ENCODE measurements at regions not wholly inside any gene's neighbourhood (a gene's known extent, or its start where the extent isn't known, plus 50 kb on each side); places are given as distances from the start of the nearest gene placed in this dataset.
A peak's percentile ranks its signal among the peaks of the same experiment; 100 is the strongest.

- no peak overlapping the region for H3K9ac ChIP-seq (ENCODE audit: low read length)
- H3K36me3 ChIP-seq (ENCODE audit: control insufficient read depth, insufficient read depth, low read length, severe bottlenecking), result no peaks in the 10 kb centered on the region
- H3K4me3 ChIP-seq (ENCODE audit: low read length), result no peak overlapping the region
- no peak for DNase-seq (ENCODE audit: low read depth)
- no peaks in the 10 kb centered on the region for H3K4me1 ChIP-seq (ENCODE audit: control insufficient read depth, insufficient read depth, low read length)
- no peaks in the 10 kb centered on the region for H3K9me3 ChIP-seq (ENCODE audit: control insufficient read depth, low read length)
- peaks cover 10% of the 10 kb centered on the region for H3K27me3 ChIP-seq (replicated peaks; ENCODE audit: control insufficient read depth, insufficient read depth, low read length)
These were observed 416.8 kb downstream of the LRATD1 start for GRCh38 chr2:15049096-15049993.

DNA sequence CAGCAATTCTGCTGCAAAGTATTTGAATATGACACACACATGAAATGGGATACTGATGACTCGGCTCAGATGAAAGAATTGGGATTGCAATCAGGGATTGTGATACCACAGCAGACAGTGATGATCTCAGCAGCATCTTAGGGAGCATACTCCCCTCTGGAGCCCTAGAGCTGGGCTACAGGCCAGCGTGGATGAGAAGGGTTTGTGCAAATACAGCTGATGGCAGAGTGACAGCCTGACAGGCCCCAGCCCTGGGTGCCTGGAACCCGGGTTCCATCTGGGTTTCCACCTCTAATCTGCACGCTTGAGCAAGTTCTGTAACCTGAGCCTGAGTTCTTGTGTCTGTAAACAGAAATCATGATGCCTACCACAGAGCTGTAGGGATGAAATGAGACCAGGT lies 418.0 kb downstream of the LRATD1 start:
- Histone ChIP-seq H3K36me3 (ENCODE audit: control insufficient read depth, insufficient read depth, low read length, severe bottlenecking) (no peaks in the 10 kb centered on the region), H3K27me3 (replicated peaks; ENCODE audit: control insufficient read depth, insufficient read depth, low read length) (peaks cover 20% of the 10 kb centered on the region), H3K9me3 (ENCODE audit: control insufficient read depth, low read length) (no peaks in the 10 kb centered on the region), H3K4me1 (ENCODE audit: control insufficient read depth, insufficient read depth, low read length) (no peaks in the 10 kb centered on the region), H3K9ac (ENCODE audit: low read length) (no peak overlapping the region), H3K4me3 (ENCODE audit: low read length) (no peak overlapping the region)
- DNase-seq (ENCODE audit: low read depth), result peak; percentile 36

- H3K9ac ChIP-seq (ENCODE audit: low read length), result no peak overlapping the region
- no peaks in the 10 kb centered on the region for H3K36me3 ChIP-seq (ENCODE audit: control insufficient read depth, insufficient read depth, low read length, severe bottlenecking)
- H3K9me3 ChIP-seq (ENCODE audit: control insufficient read depth, low read length), result no peaks in the 10 kb centered on the region
- H3K27me3 ChIP-seq (replicated peaks; ENCODE audit: control insufficient read depth, insufficient read depth, low read length), result peaks cover 21% of the 10 kb centered on the region
- DNase-seq (ENCODE audit: low read depth), result no peak
- no peaks in the 10 kb centered on the region for H3K4me1 ChIP-seq (ENCODE audit: control insufficient read depth, insufficient read depth, low read length)
- no peak overlapping the region for H3K4me3 ChIP-seq (ENCODE audit: low read length)
These were observed 421.0 kb downstream of the LRATD1 start for GRCh38 chr2:15053542-15053941.

GRCh38 chr2:15058015-15058720 lies 425.7 kb downstream of the LRATD1 start:
- no peak for DNase-seq (ENCODE audit: low read depth)

GRCh38 chr2:15058721-15059157 lies 426.2 kb downstream of the LRATD1 start:
- Histone ChIP-seq H3K27me3 (replicated peaks; ENCODE audit: control insufficient read depth, insufficient read depth, low read length) (peaks cover 15% of the 10 kb centered on the region), H3K36me3 (ENCODE audit: control insufficient read depth, insufficient read depth, low read length, severe bottlenecking) (no peaks in the 10 kb centered on the region), H3K4me3 (ENCODE audit: low read length) (no peak overlapping the region), H3K9ac (ENCODE audit: low read length) (no peak overlapping the region), H3K9me3 (ENCODE audit: control insufficient read depth, low read length) (no peaks in the 10 kb centered on the region), H3K4me1 (ENCODE audit: control insufficient read depth, insufficient read depth, low read length) (no peaks in the 10 kb centered on the region)
- DNase-seq (ENCODE audit: low read depth), result no peak

More at GRCh38 chr2:15058015-15058720, 425.7 kb downstream of the LRATD1 start:
- Histone ChIP-seq H3K9me3 (ENCODE audit: control insufficient read depth, low read length) (no peaks in the 10 kb centered on the region), H3K27me3 (replicated peaks; ENCODE audit: control insufficient read depth, insufficient read depth, low read length) (peaks cover 20% of the 10 kb centered on the region), H3K4me1 (ENCODE audit: control insufficient read depth, insufficient read depth, low read length) (no peaks in the 10 kb centered on the region), H3K4me3 (ENCODE audit: low read length) (no peak overlapping the region), H3K9ac (ENCODE audit: low read length) (no peak overlapping the region), H3K36me3 (ENCODE audit: control insufficient read depth, insufficient read depth, low read length, severe bottlenecking) (no peaks in the 10 kb centered on the region)

GRCh38 chr2:15059870-15060512 lies 427.5 kb downstream of the LRATD1 start:
- Histone ChIP-seq H3K27me3 (replicated peaks; ENCODE audit: control insufficient read depth, insufficient read depth, low read length) (peaks cover 5% of the 10 kb centered on the region), H3K4me1 (ENCODE audit: control insufficient read depth, insufficient read depth, low read length) (no peaks in the 10 kb centered on the region), H3K9ac (ENCODE audit: low read length) (no peak overlapping the region), H3K36me3 (ENCODE audit: control insufficient read depth, insufficient read depth, low read length, severe bottlenecking) (no peaks in the 10 kb centered on the region), H3K4me3 (ENCODE audit: low read length) (no peak overlapping the region), H3K9me3 (ENCODE audit: control insufficient read depth, low read length) (peaks cover under 1% of the 10 kb centered on the region)
- no peak for DNase-seq (ENCODE audit: low read depth)

- H3K36me3 ChIP-seq (ENCODE audit: control insufficient read depth, insufficient read depth, low read length, severe bottlenecking), result no peaks in the 10 kb centered on the region
- DNase-seq (ENCODE audit: low read depth), result no peak
- H3K9me3 ChIP-seq (ENCODE audit: control insufficient read depth, low read length), result peaks cover 11% of the 10 kb centered on the region
- H3K9ac ChIP-seq (ENCODE audit: low read length), result no peak overlapping the region
- no peaks in the 10 kb centered on the region for H3K4me1 ChIP-seq (ENCODE audit: control insufficient read depth, insufficient read depth, low read length)
- H3K27me3 ChIP-seq (replicated peaks; ENCODE audit: control insufficient read depth, insufficient read depth, low read length), result no peaks in the 10 kb centered on the region
- H3K4me3 ChIP-seq (ENCODE audit: low read length), result no peak overlapping the region
These were observed 428.8 kb downstream of the LRATD1 start for GRCh38 chr2:15061268-15061667.

- no peak overlapping the region for H3K4me3 ChIP-seq (ENCODE audit: low read length)
These were observed 433.6 kb downstream of the LRATD1 start for GRCh38 chr2:15066138-15066537.

DNA sequence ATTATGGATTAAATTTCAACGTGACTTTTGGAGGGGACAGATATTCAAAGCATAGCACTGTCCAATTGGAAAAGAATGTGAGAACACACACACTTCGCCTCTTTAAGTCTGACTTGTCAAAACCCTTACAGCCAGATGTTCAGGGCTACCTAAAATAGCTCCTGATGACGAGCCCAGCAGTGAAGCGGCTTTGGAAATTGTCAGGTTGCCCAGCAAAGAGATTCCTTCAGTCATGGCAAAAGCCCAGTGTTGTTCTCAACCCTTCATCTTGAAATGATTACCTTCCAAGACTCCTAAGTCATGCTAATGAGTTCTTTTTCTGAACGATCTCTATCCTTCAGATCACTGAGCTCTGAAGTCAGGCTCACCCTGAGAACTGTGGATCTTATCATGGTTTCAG lies 436.6 kb downstream of the LRATD1 start:
- DNase-seq (ENCODE audit: low read depth), result peak; percentile 50
- H3K9me3 ChIP-seq (ENCODE audit: control insufficient read depth, low read length), result peaks cover 14% of the 10 kb centered on the region
- H3K36me3 ChIP-seq (ENCODE audit: control insufficient read depth, insufficient read depth, low read length, severe bottlenecking), result no peaks in the 10 kb centered on the region
- peaks cover 3% of the 10 kb centered on the region for H3K4me1 ChIP-seq (ENCODE audit: control insufficient read depth, insufficient read depth, low read length)
- H3K27me3 ChIP-seq (replicated peaks; ENCODE audit: control insufficient read depth, insufficient read depth, low read length), result no peaks in the 10 kb centered on the region
- H3K9ac ChIP-seq (ENCODE audit: low read length), result no peak overlapping the region
- no peak overlapping the region for H3K4me3 ChIP-seq (ENCODE audit: low read length)

More at GRCh38 chr2:15066138-15066537, 433.6 kb downstream of the LRATD1 start:
- peaks cover 14% of the 10 kb centered on the region for H3K9me3 ChIP-seq (ENCODE audit: control insufficient read depth, low read length)
- no peak overlapping the region for H3K9ac ChIP-seq (ENCODE audit: low read length)
- no peak for DNase-seq (ENCODE audit: low read depth)
- H3K36me3 ChIP-seq (ENCODE audit: control insufficient read depth, insufficient read depth, low read length, severe bottlenecking), result no peaks in the 10 kb centered on the region
- H3K4me1 ChIP-seq (ENCODE audit: control insufficient read depth, insufficient read depth, low read length), result peaks cover 3% of the 10 kb centered on the region
- H3K27me3 ChIP-seq (replicated peaks; ENCODE audit: control insufficient read depth, insufficient read depth, low read length), result no peaks in the 10 kb centered on the region

DNA sequence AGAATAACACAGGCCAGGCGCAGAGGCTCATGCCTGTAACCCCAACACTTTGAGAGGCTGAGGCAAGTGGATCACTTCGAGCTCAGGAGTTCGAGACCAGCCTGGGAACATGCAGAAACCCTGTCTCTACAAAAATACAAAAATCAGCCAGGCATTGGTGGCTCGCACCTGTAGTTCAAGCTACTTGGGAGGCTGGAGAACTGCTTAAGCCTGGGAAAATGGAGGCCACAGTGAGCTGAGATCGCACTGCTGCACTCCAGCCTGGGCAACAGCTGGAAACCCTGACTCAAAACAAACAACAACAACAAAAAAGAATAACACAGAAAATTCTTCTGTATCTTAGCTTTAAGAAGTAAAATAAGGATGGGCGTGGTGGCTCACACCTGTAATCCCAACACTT lies 440.3 kb downstream of the LRATD1 start:
- Histone ChIP-seq H3K9ac (ENCODE audit: low read length) (no peak overlapping the region), H3K36me3 (ENCODE audit: control insufficient read depth, insufficient read depth, low read length, severe bottlenecking) (no peaks in the 10 kb centered on the region), H3K4me1 (ENCODE audit: control insufficient read depth, insufficient read depth, low read length) (peaks cover 3% of the 10 kb centered on the region), H3K27me3 (replicated peaks; ENCODE audit: control insufficient read depth, insufficient read depth, low read length) (no peaks in the 10 kb centered on the region), H3K9me3 (ENCODE audit: control insufficient read depth, low read length) (no peaks in the 10 kb centered on the region), H3K4me3 (ENCODE audit: low read length) (no peak overlapping the region)
- no peak for DNase-seq (ENCODE audit: low read depth)

GRCh38 chr2:15073664-15074063 lies 441.1 kb downstream of the LRATD1 start:
- no peaks in the 10 kb centered on the region for H3K36me3 ChIP-seq (ENCODE audit: control insufficient read depth, insufficient read depth, low read length, severe bottlenecking)
- no peak overlapping the region for H3K4me3 ChIP-seq (ENCODE audit: low read length)
- no peaks in the 10 kb centered on the region for H3K27me3 ChIP-seq (replicated peaks; ENCODE audit: control insufficient read depth, insufficient read depth, low read length)
- H3K9ac ChIP-seq (ENCODE audit: low read length), result no peak overlapping the region
- H3K4me1 ChIP-seq (ENCODE audit: control insufficient read depth, insufficient read depth, low read length), result peaks cover 3% of the 10 kb centered on the region
- no peak for DNase-seq (ENCODE audit: low read depth)
- no peaks in the 10 kb centered on the region for H3K9me3 ChIP-seq (ENCODE audit: control insufficient read depth, low read length)

Data from adipocyte (in vitro differentiated cells).